OCI-LY1 (cell line): ENCODE measurements at regions not wholly inside any gene's neighbourhood (a gene's known extent, or its start where the extent isn't known, plus 50 kb on each side); places are given as distances from the start of the nearest gene placed in this dataset.

Experiments
- H2AFZ ChIP-seq: fragments of 200-600 bp; sonication (generic), shearing (Covaris generic); 2 replicates; pipeline ENCODE4 v1.6.0; 2014; ENCODE audit warnings: antibody characterized with exemption, mild to moderate bottlenecking, low read length
- H3F3A ChIP-seq: fragments of 200-600 bp; sonication (generic), shearing (Covaris generic); 2 replicates; pipeline ENCODE4 v1.6.0; 2014; ENCODE audit warnings: mild to moderate bottlenecking, antibody characterized with exemption, low read length, moderate library complexity; ENCODE audit not compliant: insufficient read depth
- H3K27ac ChIP-seq: fragments of 200-600 bp; sonication (generic); 2 replicates; pipeline ENCODE4 v1.5.1; 2014; ENCODE audit warnings: low read length, mixed run types, mild to moderate bottlenecking, low read depth; ENCODE audit not compliant: poor library complexity, severe bottlenecking
- H3K27me3 ChIP-seq: fragments of 200-600 bp; sonication (generic); 2 replicates; pipeline ENCODE4 v1.6.0; 2014; ENCODE audit warnings: antibody characterized with exemption, mild to moderate bottlenecking, low read length, moderate library complexity; ENCODE audit not compliant: insufficient read depth
- H3K36me3 ChIP-seq: fragments of 200-600 bp; sonication (generic); 2 replicates; pipeline ENCODE4 v1.6.1; 2014; ENCODE audit warnings: mild to moderate bottlenecking, antibody characterized with exemption, low read length, moderate library complexity, mixed read lengths; ENCODE audit not compliant: insufficient read depth
- H3K4me1 ChIP-seq: fragments of 200-600 bp; sonication (generic); 2 replicates; pipeline ENCODE4 v1.5.1; 2014; ENCODE audit warnings: mild to moderate bottlenecking, low read length, moderate library complexity; ENCODE audit not compliant: insufficient read depth, severe bottlenecking
- H3K4me2 ChIP-seq: fragments of 200-600 bp; sonication (generic), shearing (Covaris generic); 2 replicates; pipeline ENCODE4 v1.6.1; 2014; ENCODE audit warnings: low read length
- H3K4me3 ChIP-seq: fragments of 200-600 bp; sonication (generic); 2 replicates; pipeline ENCODE4 v1.5.1; 2014; ENCODE audit warnings: low read length, low read depth, mild to moderate bottlenecking, mixed read lengths; ENCODE audit not compliant: poor library complexity, severe bottlenecking
- H3K79me2 ChIP-seq: fragments of 200-600 bp; shearing (Covaris generic); 2 replicates; pipeline ENCODE4 v1.6.1; 2016; ENCODE audit warnings: mixed run types, low read length, mixed read lengths; ENCODE audit not compliant: insufficient read depth
- H3K9ac ChIP-seq: fragments of 200-600 bp; sonication (generic), shearing (Covaris generic); 2 replicates; pipeline ENCODE4 v1.6.1; 2014; ENCODE audit warnings: mild to moderate bottlenecking, low read length, mixed read lengths
- H3K9me2 ChIP-seq: fragments of 200-600 bp; sonication (generic), shearing (Covaris generic); 2 replicates; pipeline ENCODE4 v1.6.1; 2014; ENCODE audit warnings: low read depth, mild to moderate bottlenecking, low read length, mixed read lengths
- H3K9me3 ChIP-seq: fragments of 200-600 bp; shearing (Covaris generic); 2 replicates; pipeline ENCODE4 v1.6.1; 2014; ENCODE audit warnings: low read length, mixed read lengths
- H4K20me1 ChIP-seq: fragments of 200-600 bp; sonication (generic), shearing (Covaris generic); 2 replicates; pipeline ENCODE4 v1.6.0; 2016; ENCODE audit warnings: mild to moderate bottlenecking, low read length; ENCODE audit not compliant: insufficient read depth
- CTCF ChIP-seq: fragments of 200-600 bp; sonication (generic), shearing (Covaris generic); IDR thresholded peaks from 2 replicates; pipeline ENCODE4 v1.5.1; 2017; ENCODE audit warnings: mild to moderate bottlenecking, antibody characterized with exemption, low read length, moderate library complexity, mixed read lengths
- EZH2 ChIP-seq: fragments of 200-600 bp; sonication (generic), shearing (Covaris generic); IDR thresholded peaks from 2 replicates; pipeline ENCODE4 v1.8.0; 2017; ENCODE audit warnings: borderline replicate concordance, mixed run types, mild to moderate bottlenecking, antibody characterized with exemption, low read length, moderate library complexity, mixed read lengths

DNA sequence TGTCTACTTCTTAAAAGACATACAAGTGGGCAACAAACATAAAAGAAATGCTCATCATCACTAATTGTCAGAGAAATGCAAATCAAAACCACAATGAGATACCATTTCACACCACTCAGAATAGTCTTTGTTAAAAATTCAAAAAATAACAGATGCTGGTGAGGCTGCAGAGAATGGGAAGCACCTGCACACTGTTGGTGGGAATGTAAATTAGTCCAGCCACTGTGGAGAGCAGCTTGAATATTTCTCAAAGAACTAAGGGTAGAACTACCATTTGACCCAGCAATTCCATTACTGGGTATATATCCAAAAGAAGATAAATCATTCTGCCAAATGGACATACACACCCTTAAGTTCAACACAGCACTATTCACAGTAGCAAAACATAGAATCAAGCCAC is 61.8 kb upstream of the STEAP1 start:
- H3K27ac ChIP-seq: no peak overlapping the region
- no peak overlapping the region for H3K4me3 ChIP-seq
- TF ChIP-seq CTCF: no peak
- TF ChIP-seq EZH2: no peak
- H2AFZ ChIP-seq: no peak overlapping the region
- no peaks in the 10 kb centered on the region for H3K27me3 ChIP-seq
- no peaks in the 10 kb centered on the region for H3K36me3 ChIP-seq
- no peaks in the 10 kb centered on the region for H3K4me1 ChIP-seq
- no peaks in the 10 kb centered on the region for H4K20me1 ChIP-seq
- no peaks in the 10 kb centered on the region for H3K79me2 ChIP-seq
- no peaks in the 10 kb centered on the region for H3K9me2 ChIP-seq
- no peaks in the 10 kb centered on the region for H3K9me3 ChIP-seq
- no peak overlapping the region for H3K4me2 ChIP-seq
- no peak overlapping the region for H3K9ac ChIP-seq
- no peaks in the 10 kb centered on the region for H3F3A ChIP-seq

GRCh38 chr7:90094030-90094429 is 60.2 kb upstream of the STEAP1 start:
- no peaks in the 10 kb centered on the region for H3K9me3 ChIP-seq
- H3F3A ChIP-seq: no peaks in the 10 kb centered on the region
- H4K20me1 ChIP-seq: no peaks in the 10 kb centered on the region
- no peak overlapping the region for H3K4me2 ChIP-seq
- H3K9me2 ChIP-seq: no peaks in the 10 kb centered on the region
- no peaks in the 10 kb centered on the region for H3K27me3 ChIP-seq
- no peak overlapping the region for H3K27ac ChIP-seq
- H2AFZ ChIP-seq: no peak overlapping the region
- no peak overlapping the region for H3K4me3 ChIP-seq
- TF ChIP-seq EZH2: no peak
- no peak for TF ChIP-seq CTCF
- no peak overlapping the region for H3K9ac ChIP-seq
- no peaks in the 10 kb centered on the region for H3K79me2 ChIP-seq
- no peaks in the 10 kb centered on the region for H3K36me3 ChIP-seq
- H3K4me1 ChIP-seq: no peaks in the 10 kb centered on the region
